Naive B cell (primary cell): ENCODE measurements at regions not wholly inside any gene's neighbourhood (a gene's known extent, or its start where the extent isn't known, plus 50 kb on each side); places are given as distances from the start of the nearest gene placed in this dataset.
A peak's percentile ranks its signal among the peaks of the same experiment; 100 is the strongest.
"Not testable (repeated sequence)": the region's sequence is repeated elsewhere in the genome, so short reads cannot be mapped to it uniquely, and the experiment has no call there.

Experiments
- ATAC-seq, 2 donors: fragments of 150-1000 bp; cut with Tn5 transposase; 2 replicates each; pipeline ENCODE4 v1.10.0; 2021; ENCODE audit warnings: low read depth in 2 of 2, mild to moderate bottlenecking in 2 of 2, moderate library complexity in 2 of 2
- DNase-seq: peaks from one replicate; pipeline ENCODE4 v3.0.0; 2022
- H3K27ac Mint-ChIP-seq, 6 donors: one replicate each; pipeline ENCODE4 v1.8.0; 2020 to 2022; ENCODE audit warnings: mild to moderate bottlenecking in 6 of 6, mixed read lengths in 6 of 6, moderate library complexity in 5 of 6, inconsistent platforms in 2 of 6
- H3K27me3 Mint-ChIP-seq, 3 donors: one replicate each; pipeline ENCODE4 v1.8.0; 2021 to 2022; ENCODE audit warnings: mixed read lengths in 3 of 3, mild to moderate bottlenecking in 1 of 3
- H3K36me3 Mint-ChIP-seq, 2 donors: one replicate each; pipeline ENCODE4 v1.8.0; 2020 to 2022; ENCODE audit warnings: mixed read lengths in 2 of 2, inconsistent platforms in 1 of 2, mild to moderate bottlenecking in 1 of 2
- H3K4me1 Mint-ChIP-seq, 3 donors: one replicate each; pipeline ENCODE4 v1.8.0; 2020 to 2022; ENCODE audit warnings: mixed read lengths in 3 of 3, inconsistent platforms in 1 of 3, mild to moderate bottlenecking in 1 of 3, moderate library complexity in 1 of 3
- H3K4me3 Mint-ChIP-seq, 8 donors: one replicate each; pipeline ENCODE4 v1.8.0; 2020 to 2022; ENCODE audit warnings: mild to moderate bottlenecking in 8 of 8, mixed read lengths in 8 of 8, moderate library complexity in 8 of 8, inconsistent platforms in 2 of 8
- H3K9me3 Mint-ChIP-seq, 7 donors: one replicate each; pipeline ENCODE4 v1.8.0; 2020 to 2022; ENCODE audit warnings: mixed read lengths in 7 of 7, mild to moderate bottlenecking in 5 of 7, inconsistent platforms in 2 of 7, moderate library complexity in 1 of 7

DNA sequence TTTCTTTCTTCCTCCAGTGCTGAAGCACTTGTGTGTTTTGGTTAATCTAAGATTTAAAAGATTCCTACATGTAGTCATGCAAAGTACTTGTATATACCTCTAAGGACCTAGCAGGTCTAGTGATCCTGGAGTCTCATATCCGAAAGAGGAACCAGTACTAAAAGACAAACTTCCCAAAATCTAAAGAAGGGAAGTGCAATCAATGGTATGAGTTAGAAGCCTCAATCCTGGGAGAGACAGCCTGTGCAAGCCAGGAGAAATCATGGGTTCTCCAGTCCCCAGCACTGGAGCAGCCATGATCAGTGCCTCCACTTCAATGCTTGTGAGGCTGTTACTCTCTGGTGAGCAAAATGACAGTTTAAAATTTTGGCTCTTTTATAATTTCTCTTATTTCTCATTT is 277.4 kb downstream of the DAD1 start:
- Mint-ChIP-seq H3K4me3 (no peak overlapping the region), H3K9me3 (no peaks in the 10 kb centered on the region), H3K27me3 (peaks cover 6 to 18% (median 10%) of the 10 kb centered on the region in 3 donors), H3K27ac (peak overlapping the region in 1 of 6 donors; percentile 39), H3K36me3 (no peaks in the 10 kb centered on the region), H3K4me1 (peaks cover 0 to 3% (median 2%) of the 10 kb centered on the region in 3 donors)
- no peak for DNase-seq
- ATAC-seq, result peak; percentile 24 to 27

DNA sequence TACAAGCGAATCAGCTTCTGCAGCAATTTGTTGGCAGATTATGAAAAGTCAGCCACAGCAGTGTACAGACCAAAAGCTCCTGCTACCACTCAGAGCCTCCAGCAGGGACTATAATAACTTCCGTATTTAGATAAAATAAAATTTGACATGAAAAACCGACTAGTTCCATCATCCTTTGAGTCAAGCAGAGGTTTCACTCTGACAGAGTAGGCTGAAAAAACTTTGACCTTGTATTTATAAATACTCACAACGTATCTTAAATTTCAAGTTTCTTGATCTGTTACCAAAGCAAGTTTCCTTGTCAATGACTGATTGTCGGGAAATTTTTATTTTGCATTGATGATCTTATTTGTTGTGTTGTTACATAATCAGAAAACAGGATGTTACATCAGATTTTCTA is 283.4 kb downstream of the DAD1 start:
- Mint-ChIP-seq H3K9me3 (no peaks in the 10 kb centered on the region), H3K4me3 (no peak overlapping the region), H3K36me3 (no peaks in the 10 kb centered on the region), H3K27me3 (peaks cover 19 to 26% (median 24%) of the 10 kb centered on the region in 3 donors), H3K4me1 (no peaks in the 10 kb centered on the region), H3K27ac (no peak overlapping the region)
- no peak for DNase-seq
- ATAC-seq, result no peak

DNA sequence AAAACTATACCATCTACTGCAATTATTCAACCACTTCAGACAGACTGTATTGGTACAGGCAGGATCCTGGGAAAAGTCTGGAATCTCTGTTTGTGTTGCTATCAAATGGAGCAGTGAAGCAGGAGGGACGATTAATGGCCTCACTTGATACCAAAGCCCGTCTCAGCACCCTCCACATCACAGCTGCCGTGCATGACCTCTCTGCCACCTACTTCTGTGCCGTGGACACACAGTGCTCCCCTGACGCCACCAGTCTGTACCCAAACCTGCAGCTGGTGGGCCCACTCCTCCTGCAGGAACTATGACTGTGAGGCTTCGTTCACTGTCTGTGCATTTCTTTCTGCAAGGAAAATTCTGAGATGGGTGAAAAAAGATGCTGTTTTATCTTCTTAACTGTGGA is 284.7 kb downstream of the DAD1 start:
- H3K36me3 Mint-ChIP-seq, result no peaks in the 10 kb centered on the region
- no peak overlapping the region for H3K4me3 Mint-ChIP-seq
- ATAC-seq, result no peak
- no peaks in the 10 kb centered on the region for H3K9me3 Mint-ChIP-seq
- peaks cover 14 to 26% (median 24%) of the 10 kb centered on the region in 3 donors for H3K27me3 Mint-ChIP-seq
- H3K4me1 Mint-ChIP-seq, result no peaks in the 10 kb centered on the region
- no peak for DNase-seq
- no peak overlapping the region for H3K27ac Mint-ChIP-seq

DNA sequence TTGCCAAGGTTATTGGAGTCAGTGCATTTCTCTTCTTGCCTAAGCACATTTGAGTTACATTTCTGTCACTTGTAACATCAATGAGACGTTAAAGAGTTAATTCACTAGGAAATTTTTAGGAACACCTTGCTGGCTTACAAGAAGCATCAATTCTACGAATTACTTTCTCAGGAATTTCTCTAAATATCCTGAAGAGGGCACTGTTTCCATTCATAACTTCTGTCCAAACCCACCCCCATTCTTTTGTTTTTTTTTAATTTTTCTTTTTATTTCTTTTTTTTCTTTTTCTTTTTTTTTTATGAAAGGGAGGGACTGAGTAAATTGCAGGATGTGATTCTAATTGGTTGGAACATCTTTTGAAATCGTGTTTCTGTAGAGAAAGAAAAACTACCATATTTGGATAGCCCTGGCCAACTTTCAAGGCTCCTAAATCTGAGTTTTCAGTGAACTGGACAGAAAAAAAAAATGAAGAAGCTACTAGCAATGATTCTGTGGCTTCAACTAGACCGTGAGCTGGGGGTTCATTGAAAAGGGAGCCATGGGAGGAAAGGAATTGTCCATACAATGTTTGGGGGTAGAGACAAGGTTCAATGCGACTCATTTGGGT is 285.3 kb downstream of the DAD1 start:
- Mint-ChIP-seq H3K4me1 (no peaks in the 10 kb centered on the region), H3K36me3 (no peaks in the 10 kb centered on the region), H3K4me3 (no peak overlapping the region), H3K27me3 (peaks cover 14 to 29% (median 19%) of the 10 kb centered on the region in 3 donors), H3K9me3 (no peaks in the 10 kb centered on the region), H3K27ac (no peak overlapping the region)
- no peak for ATAC-seq
- DNase-seq, result no peak

DNA sequence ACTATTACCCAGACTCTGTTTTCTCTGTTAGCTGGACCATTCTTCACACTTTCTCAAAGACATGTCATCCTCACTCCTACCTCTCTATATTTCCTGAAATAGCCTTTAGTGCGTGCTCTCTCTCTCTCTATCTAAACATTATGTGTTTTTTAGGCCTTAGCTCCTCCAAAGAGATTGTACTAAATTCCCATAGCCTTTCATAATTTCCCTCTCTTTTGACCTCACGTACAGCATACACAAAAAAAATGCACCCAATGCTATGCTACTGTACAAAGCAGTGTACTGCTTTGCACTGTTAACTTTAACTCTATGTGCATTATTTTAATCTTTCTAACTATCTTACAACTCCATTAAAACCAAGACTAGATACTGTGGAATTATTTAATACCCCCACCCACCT is 288.4 kb downstream of the DAD1 start:
- H3K4me1 Mint-ChIP-seq, result no peaks in the 10 kb centered on the region
- H3K36me3 Mint-ChIP-seq, result no peaks in the 10 kb centered on the region
- DNase-seq (no peak), ATAC-seq (no peak)
- peaks cover 21 to 29% (median 27%) of the 10 kb centered on the region in 3 donors for H3K27me3 Mint-ChIP-seq
- H3K27ac Mint-ChIP-seq, result no peak overlapping the region
- no peak overlapping the region for H3K4me3 Mint-ChIP-seq
- no peaks in the 10 kb centered on the region for H3K9me3 Mint-ChIP-seq

DNA sequence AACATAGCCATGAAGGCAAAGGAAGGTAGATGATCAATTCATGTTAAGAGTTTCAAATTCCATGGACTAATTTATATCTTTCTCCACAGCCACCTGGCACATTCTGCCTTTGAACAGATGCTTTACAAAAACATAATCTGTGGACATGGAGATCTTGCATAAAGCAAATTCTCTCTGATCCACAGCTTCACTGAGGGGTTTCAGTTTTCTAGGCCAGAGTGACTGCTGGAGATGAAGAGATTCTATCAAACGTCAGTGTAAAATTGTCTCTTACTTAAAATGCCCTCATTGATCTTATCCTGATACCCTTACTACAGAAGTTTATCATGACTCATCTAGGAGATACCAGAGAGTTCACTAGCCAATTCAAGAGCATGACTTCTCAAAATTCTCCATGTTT is 291.6 kb downstream of the DAD1 start:
- DNase-seq (no peak), ATAC-seq (no peak)
- no peaks in the 10 kb centered on the region for H3K4me1 Mint-ChIP-seq
- H3K9me3 Mint-ChIP-seq, result no peaks in the 10 kb centered on the region
- H3K27ac Mint-ChIP-seq, result no peak overlapping the region
- H3K36me3 Mint-ChIP-seq, result no peaks in the 10 kb centered on the region
- H3K4me3 Mint-ChIP-seq, result no peak overlapping the region
- H3K27me3 Mint-ChIP-seq, result peaks cover 21 to 27% (median 26%) of the 10 kb centered on the region in 3 donors

DNA sequence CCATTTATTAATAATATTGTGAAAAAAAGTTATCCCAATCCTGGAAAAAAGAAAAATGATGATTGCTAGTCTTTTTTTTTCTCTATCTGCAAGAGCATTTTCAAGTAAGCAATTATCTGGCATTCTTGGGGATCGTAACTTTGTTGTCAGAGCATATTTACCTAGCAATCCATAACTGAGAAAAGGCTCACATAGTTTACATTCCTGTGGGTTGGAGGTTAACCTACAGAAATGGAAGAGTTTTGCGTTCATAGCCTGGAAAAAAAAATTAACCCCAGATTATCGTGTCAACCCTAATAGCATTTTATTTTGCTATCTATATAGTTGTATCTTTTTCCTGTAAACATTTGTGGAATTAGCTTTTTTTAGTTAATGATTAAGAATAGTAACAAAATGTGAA is 292.3 kb downstream of the DAD1 start:
- Mint-ChIP-seq H3K27me3 (peaks cover 16 to 21% (median 20%) of the 10 kb centered on the region in 3 donors), H3K36me3 (no peaks in the 10 kb centered on the region), H3K9me3 (no peaks in the 10 kb centered on the region), H3K27ac (no peak overlapping the region), H3K4me3 (no peak overlapping the region), H3K4me1 (no peaks in the 10 kb centered on the region)
- ATAC-seq (no peak), DNase-seq (no peak)

DNA sequence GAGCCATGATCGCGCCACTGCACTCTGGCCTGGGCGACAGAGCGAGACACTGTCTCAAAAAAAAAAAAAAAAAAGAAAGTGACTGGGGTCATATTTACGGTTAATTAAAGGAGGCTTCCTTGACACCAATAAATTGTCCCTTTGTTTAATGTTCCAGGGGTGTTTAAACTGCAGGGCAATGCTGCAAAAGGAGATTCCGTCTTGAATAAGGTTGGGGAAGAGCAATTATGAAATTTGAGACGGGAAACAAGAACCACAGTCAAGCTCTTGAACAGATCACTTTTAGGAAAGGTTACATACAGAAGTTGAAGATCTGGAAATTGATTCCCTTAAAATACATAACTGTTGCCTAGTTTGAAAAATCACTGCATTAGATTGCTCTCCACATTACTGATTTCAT is 292.9 kb downstream of the DAD1 start:
- Mint-ChIP-seq H3K9me3 (no peaks in the 10 kb centered on the region), H3K36me3 (no peaks in the 10 kb centered on the region), H3K27me3 (peaks cover 14 to 17% (median 15%) of the 10 kb centered on the region in 3 donors), H3K4me1 (no peaks in the 10 kb centered on the region), H3K4me3 (no peak overlapping the region), H3K27ac (no peak overlapping the region)
- ATAC-seq (no peak), DNase-seq (no peak)

DNA sequence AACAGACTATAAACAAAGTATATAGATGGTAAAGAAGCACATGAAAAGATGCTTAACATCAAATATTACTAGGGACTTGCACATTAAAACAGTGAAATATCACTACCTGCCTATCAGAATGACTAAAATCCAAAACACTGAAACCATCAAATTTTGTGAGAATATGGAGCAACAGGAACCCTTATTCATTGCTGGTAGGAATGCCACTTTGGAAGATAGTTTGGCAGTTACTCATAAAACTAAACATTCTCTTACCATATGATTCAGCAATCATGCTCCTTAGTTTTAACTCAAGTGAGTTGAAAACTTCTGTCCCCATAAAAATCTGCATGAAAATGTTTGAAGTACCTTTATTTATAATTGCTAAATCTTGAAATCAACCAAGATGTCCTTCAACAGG is 297.6 kb downstream of the DAD1 start:
- Mint-ChIP-seq H3K4me3 (no peak overlapping the region), H3K4me1 (no peaks in the 10 kb centered on the region), H3K27me3 (peaks cover 10 to 20% (median 16%) of the 10 kb centered on the region in 3 donors), H3K9me3 (no peaks in the 10 kb centered on the region), H3K27ac (no peak overlapping the region), H3K36me3 (peaks cover 0 to 4% of the 10 kb centered on the region in 2 donors)
- DNase-seq, result no peak
- ATAC-seq, result no peak

DNA sequence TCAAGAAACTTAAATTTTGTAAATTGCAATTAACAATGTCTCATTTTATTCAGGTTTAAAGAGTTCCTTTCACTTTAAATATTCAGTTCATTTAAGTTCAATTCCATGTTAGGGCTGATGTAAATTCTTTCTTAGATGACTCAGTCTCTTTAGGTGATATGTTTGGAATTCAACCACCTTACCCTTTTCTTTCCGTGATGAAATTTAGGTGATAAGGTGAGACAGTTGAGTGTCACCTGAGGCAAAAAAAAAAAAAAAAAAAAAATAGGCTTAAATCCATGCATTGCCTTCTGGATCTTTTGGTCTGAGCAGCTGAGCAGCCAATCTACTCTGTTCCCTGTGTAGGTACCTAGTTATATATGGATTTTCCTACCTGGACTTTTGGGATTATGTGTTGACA is 299.5 kb downstream of the DAD1 start:
- no peak overlapping the region for H3K4me3 Mint-ChIP-seq
- ATAC-seq (no peak), DNase-seq (no peak)
- no peak overlapping the region for H3K27ac Mint-ChIP-seq
- no peaks in the 10 kb centered on the region for H3K9me3 Mint-ChIP-seq
- peaks cover 7 to 25% (median 16%) of the 10 kb centered on the region in 3 donors for H3K27me3 Mint-ChIP-seq
- H3K4me1 Mint-ChIP-seq, result no peaks in the 10 kb centered on the region
- H3K36me3 Mint-ChIP-seq, result peaks cover 0 to 4% of the 10 kb centered on the region in 2 donors

DNA sequence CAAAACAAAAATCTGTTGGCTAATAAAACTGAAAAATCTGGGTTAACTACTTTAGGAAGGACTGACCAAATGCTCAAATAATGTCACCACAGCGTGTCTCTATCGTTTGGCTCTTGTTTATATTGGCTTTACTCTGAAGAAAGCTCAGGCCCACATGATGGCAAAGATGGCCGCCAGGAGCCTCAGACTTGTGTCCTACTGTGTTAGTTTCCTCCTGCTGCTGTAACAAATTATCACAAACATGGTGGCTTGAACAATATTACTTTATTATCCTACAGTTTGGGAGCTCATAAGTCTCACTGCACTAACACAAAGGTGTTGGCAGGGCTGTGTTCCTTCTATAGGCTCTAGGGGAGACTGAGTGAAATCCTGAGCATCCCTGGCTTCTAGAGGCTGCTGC is 303.0 kb downstream of the DAD1 start:
- H3K27ac Mint-ChIP-seq, result no peak overlapping the region
- H3K4me1 Mint-ChIP-seq, result peaks cover 18 to 24% (median 20%) of the 10 kb centered on the region in 3 donors
- ATAC-seq, result no peak
- peaks cover 7 to 25% (median 16%) of the 10 kb centered on the region in 3 donors for H3K27me3 Mint-ChIP-seq
- no peak for DNase-seq
- peaks cover 0 to 4% of the 10 kb centered on the region in 2 donors for H3K36me3 Mint-ChIP-seq
- H3K9me3 Mint-ChIP-seq, result peaks cover 0 to 9% (median 2%) of the 10 kb centered on the region in 7 donors
- no peak overlapping the region for H3K4me3 Mint-ChIP-seq

DNA sequence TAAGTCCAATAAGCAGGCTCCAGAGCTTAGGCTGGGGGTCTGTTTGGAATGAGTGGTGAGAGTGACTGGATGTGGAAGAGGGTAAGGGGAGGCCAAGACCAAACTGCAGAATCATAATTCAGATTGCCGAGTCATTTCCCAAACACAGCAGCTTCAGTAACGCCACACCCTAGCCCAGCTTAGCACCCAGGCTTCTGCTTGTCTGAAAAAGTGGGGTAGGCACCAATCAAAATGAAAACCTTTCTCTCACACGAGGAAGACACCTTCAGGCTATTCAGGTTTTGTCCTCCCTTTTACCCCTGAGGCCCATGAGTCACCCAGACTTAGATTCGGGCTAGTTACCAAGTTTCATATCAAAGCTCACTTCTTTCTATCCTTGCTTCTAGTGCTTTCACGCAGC is 306.1 kb downstream of the DAD1 start:
- Mint-ChIP-seq H3K9me3 (peaks cover 0 to 9% (median 2%) of the 10 kb centered on the region in 7 donors), H3K27ac (peak overlapping the region in 1 of 6 donors; percentile 63), H3K36me3 (no peaks in the 10 kb centered on the region), H3K4me1 (peaks cover 20 to 30% (median 28%) of the 10 kb centered on the region in 3 donors), H3K4me3 (peak overlapping the region in 1 of 8 donors; percentile 35), H3K27me3 (peaks cover 0 to 9% (median 3%) of the 10 kb centered on the region in 3 donors)
- ATAC-seq, result no peak
- DNase-seq, result no peak

DNA sequence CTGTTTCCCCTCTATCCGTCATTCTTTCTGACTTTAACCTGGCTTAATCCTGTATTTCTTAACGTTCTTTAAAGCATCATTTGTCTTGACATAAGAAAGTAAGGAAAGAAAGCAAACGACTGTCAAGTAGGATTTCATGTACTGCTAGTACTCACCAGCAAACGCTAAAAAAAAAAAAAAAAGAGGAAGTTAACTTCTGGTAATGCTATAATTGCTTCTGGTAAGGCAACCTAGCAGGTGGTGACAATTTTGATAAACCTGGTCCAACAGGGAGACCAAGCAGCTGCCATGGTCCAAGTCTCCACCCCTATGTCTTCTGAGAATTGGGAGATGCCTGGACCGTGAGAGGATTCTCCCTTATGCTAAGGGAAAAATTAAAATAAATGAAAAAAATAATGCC is 306.6 kb downstream of the DAD1 start:
- Mint-ChIP-seq H3K36me3 (no peaks in the 10 kb centered on the region), H3K9me3 (peaks cover 0 to 9% (median 2%) of the 10 kb centered on the region in 7 donors), H3K27ac (peak overlapping the region in 2 of 6 donors; percentile 28 to 58), H3K4me1 (peaks cover 20 to 30% (median 28%) of the 10 kb centered on the region in 3 donors), H3K4me3 (peak overlapping the region in 3 of 8 donors; percentile 32 to 72 (median 53)), H3K27me3 (peaks cover 0 to 9% (median 6%) of the 10 kb centered on the region in 3 donors)
- peak; percentile 91 to 94 for ATAC-seq
- peak; percentile 36 for DNase-seq

DNA sequence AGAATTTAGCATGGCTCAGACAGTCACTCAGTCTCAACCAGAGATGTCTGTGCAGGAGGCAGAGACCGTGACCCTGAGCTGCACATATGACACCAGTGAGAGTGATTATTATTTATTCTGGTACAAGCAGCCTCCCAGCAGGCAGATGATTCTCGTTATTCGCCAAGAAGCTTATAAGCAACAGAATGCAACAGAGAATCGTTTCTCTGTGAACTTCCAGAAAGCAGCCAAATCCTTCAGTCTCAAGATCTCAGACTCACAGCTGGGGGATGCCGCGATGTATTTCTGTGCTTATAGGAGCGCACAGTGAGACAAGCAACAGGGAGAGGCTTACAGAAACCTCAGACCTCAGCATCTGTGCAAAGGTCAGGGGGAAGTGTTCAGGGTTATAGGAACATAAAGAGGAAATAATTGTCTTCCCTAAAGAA is 307.6 kb downstream of the DAD1 start:
- H3K36me3 Mint-ChIP-seq, H3K9me3 Mint-ChIP-seq, DNase-seq, ATAC-seq: not testable (repeated sequence)
- H3K4me1 Mint-ChIP-seq, result peaks cover 20 to 30% (median 28%) of the 10 kb centered on the region in 3 donors
- H3K27me3 Mint-ChIP-seq, result peaks cover 6 to 15% (median 11%) of the 10 kb centered on the region in 3 donors
- H3K27ac Mint-ChIP-seq, result peak overlapping the region in 1 of 6 donors; percentile 57
- peak overlapping the region in 1 of 8 donors; percentile 36 for H3K4me3 Mint-ChIP-seq
